ENCODE measurements at regions not wholly inside any gene's neighbourhood (a gene's known extent, or its start where the extent isn't known, plus 50 kb on each side); places are given as distances from the start of the nearest gene placed in this dataset.

- Histone ChIP-seq H3K27ac (no peak overlapping the region), H3K4me3 (no peak overlapping the region), H3K9me3 (no peaks in the 10 kb centered on the region), H3K4me1 (no peaks in the 10 kb centered on the region), H3K36me3 (ENCODE audit: low read depth, missing control alignments) (no peaks in the 10 kb centered on the region), H3K27me3 (no peaks in the 10 kb centered on the region)
- intact Hi-C loops (cut with DNase I; ENCODE audit: low total_unique reads), result no loop called here
- WGBS, 2 donors, result 72 to 79% methylated on average over 1 of the region's 1 CpG
- DNase-seq, result no peak
- no peak for TF ChIP-seq POLR2A (IDR thresholded peaks at IDR 0.05)
- no peak for TF ChIP-seq CTCF (IDR thresholded peaks at IDR 0.05)
These were observed 1044.8 kb upstream of the SLC10A2 start for GRCh38 chr13:104111031-104111430.

- no peak overlapping the region for H3K27ac ChIP-seq
- H3K9me3 ChIP-seq, result no peaks in the 10 kb centered on the region
- DNase-seq, result no peak
- H3K36me3 ChIP-seq (ENCODE audit: low read depth, missing control alignments), result no peaks in the 10 kb centered on the region
- no peaks in the 10 kb centered on the region for H3K27me3 ChIP-seq
- intact Hi-C loops (cut with DNase I; ENCODE audit: low total_unique reads), result no loop called here
- WGBS, 2 donors, result 67 to 72% methylated on average over 9 of the region's 9 CpGs
- TF ChIP-seq POLR2A (IDR thresholded peaks at IDR 0.05), result no peak
- no peak for TF ChIP-seq CTCF (IDR thresholded peaks at IDR 0.05)
- no peak overlapping the region for H3K4me3 ChIP-seq
- no peaks in the 10 kb centered on the region for H3K4me1 ChIP-seq
These were observed 1040.6 kb upstream of the SLC10A2 start for GRCh38 chr13:104106705-104107393.

GRCh38 chr13:104105418-104106355 is 1039.5 kb upstream of the SLC10A2 start:
- Histone ChIP-seq H3K27ac (no peak overlapping the region), H3K9me3 (no peaks in the 10 kb centered on the region), H3K4me1 (no peaks in the 10 kb centered on the region), H3K36me3 (ENCODE audit: low read depth, missing control alignments) (no peaks in the 10 kb centered on the region), H3K27me3 (no peaks in the 10 kb centered on the region), H3K4me3 (no peak overlapping the region)
- TF ChIP-seq CTCF (IDR thresholded peaks at IDR 0.05), result no peak
- TF ChIP-seq POLR2A (IDR thresholded peaks at IDR 0.05), result no peak
- intact Hi-C loops (cut with DNase I; ENCODE audit: low total_unique reads), result no loop called here
- no peak for DNase-seq
- 58 to 75% methylated on average over 7 of the region's 7 CpGs for WGBS, 2 donors

- Histone ChIP-seq H3K36me3 (ENCODE audit: low read depth, missing control alignments) (no peaks in the 10 kb centered on the region), H3K9me3 (no peaks in the 10 kb centered on the region), H3K4me3 (no peak overlapping the region), H3K4me1 (no peaks in the 10 kb centered on the region), H3K27me3 (no peaks in the 10 kb centered on the region), H3K27ac (no peak overlapping the region)
- intact Hi-C loops (cut with DNase I; ENCODE audit: low total_unique reads), result no loop called here
- TF ChIP-seq CTCF (IDR thresholded peaks at IDR 0.05) (no peak), POLR2A (IDR thresholded peaks at IDR 0.05) (no peak)
- DNase-seq, result no peak
These were observed 1033.5 kb upstream of the SLC10A2 start for GRCh38 chr13:104099750-104100149.
